GM23338 (cell line): ENCODE measurements at regions not wholly inside any gene's neighbourhood (a gene's known extent, or its start where the extent isn't known, plus 50 kb on each side); places are given as distances from the start of the nearest gene placed in this dataset.
"Not testable (repeated sequence)": the region's sequence is repeated elsewhere in the genome, so short reads cannot be mapped to it uniquely, and the experiment has no call there.

ENCODE experiments used
- CREB1 ChIP-seq: fragments of 250-450 bp; sonication (Bioruptor Pico); IDR thresholded peaks from 2 replicates; pipeline ENCODE4 v1.5.0; 2020; ENCODE audit warnings: low read depth, mild to moderate bottlenecking, moderate library complexity
- EZH2 ChIP-seq: fragments of 200-600 bp; sonication (generic); IDR thresholded peaks from one replicate; pipeline ENCODE4 v1.8.0; 2017; ENCODE audit warnings: antibody characterized with exemption, mild to moderate bottlenecking, low read depth; ENCODE audit not compliant: unreplicated experiment
- EZH2phosphoT487 ChIP-seq: fragments of 200-600 bp; sonication (generic); IDR thresholded peaks from one replicate; pipeline ENCODE4 v1.8.1; 2018; ENCODE audit warnings: antibody characterized with exemption; ENCODE audit not compliant: unreplicated experiment
- JUNB ChIP-seq: IDR thresholded peaks from one replicate; pipeline ENCODE4 v1.6.1; 2016; ENCODE audit warnings: antibody characterized with exemption; ENCODE audit not compliant: unreplicated experiment
- NANOG ChIP-seq: IDR thresholded peaks from 2 replicates; pipeline ENCODE4 v1.6.1; 2016; ENCODE audit warnings: antibody characterized with exemption, borderline replicate concordance
- POLR2AphosphoS5 ChIP-seq: IDR thresholded peaks from 2 replicates; pipeline ENCODE4 v1.6.1; 2016; ENCODE audit warnings: antibody characterized with exemption, low read depth
- STAT1 ChIP-seq: IDR thresholded peaks from one replicate; pipeline ENCODE4 v1.6.1; 2016; ENCODE audit warnings: antibody characterized with exemption; ENCODE audit not compliant: unreplicated experiment
- ZNF114 ChIP-seq: fragments of 250-450 bp; sonication (Bioruptor Pico); IDR thresholded peaks from 2 replicates; pipeline ENCODE4 v1.5.0; 2020; ENCODE audit warnings: mild to moderate bottlenecking, moderate library complexity
- ZNF331 ChIP-seq: fragments of 250-450 bp; sonication (Bioruptor Pico); IDR thresholded peaks from 2 replicates; pipeline ENCODE4 v1.5.0; 2020; ENCODE audit warnings: low read depth, mild to moderate bottlenecking, moderate library complexity
- TF ChIP-seq, protein P1 (sequence below), 2 experiments: fragments of 200-600 bp in 1 of 2; sonication (generic) in 1 of 2; conservative IDR thresholded peaks; 2 replicates each; pipeline versions ENCODE4 v1.5.1 to v1.6.1; 2016 to 2017; ENCODE audit warnings: antibody characterized with exemption in 2 of 2, low read depth in 2 of 2, mild to moderate bottlenecking in 2 of 2, moderate library complexity in 1 of 2
- TF ChIP-seq, protein P2 (sequence below): IDR thresholded peaks from one replicate; pipeline ENCODE4 v1.6.1; 2018; ENCODE audit warnings: antibody characterized with exemption; ENCODE audit not compliant: unreplicated experiment
- TF ChIP-seq, protein P3 (sequence below): fragments of 250-450 bp; sonication (Bioruptor Pico); IDR thresholded peaks from 2 replicates; pipeline ENCODE4 v1.5.0; 2020; ENCODE audit warnings: mild to moderate bottlenecking, moderate library complexity

DNA sequence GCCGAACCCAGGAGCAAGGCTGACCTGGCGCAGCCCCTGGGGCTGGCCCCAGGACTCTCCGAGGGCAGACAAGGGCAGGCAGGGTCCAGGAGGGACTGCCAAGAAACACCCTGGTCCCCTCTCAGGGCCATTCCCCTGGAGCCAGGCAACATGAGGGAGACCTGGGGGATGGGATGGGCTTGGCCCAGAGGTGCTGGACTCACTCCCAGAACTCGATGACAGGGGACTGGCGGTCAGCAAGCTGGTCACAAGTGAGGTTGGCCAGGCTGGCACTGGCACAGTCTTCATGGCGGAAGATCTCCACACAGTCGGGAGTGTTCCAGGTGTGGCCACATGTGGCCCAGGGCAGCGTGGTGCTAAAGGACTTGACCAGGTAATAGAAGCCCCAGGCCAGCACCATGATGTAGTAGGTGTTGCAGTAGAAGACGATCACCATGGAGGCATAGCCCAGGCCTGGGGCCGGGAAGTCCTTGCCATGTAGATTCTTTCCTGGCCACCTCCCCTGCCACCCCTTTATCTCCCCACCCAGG is 206.4 kb upstream of the TP53TG3 start:
- TF ChIP-seq, protein P1, sequence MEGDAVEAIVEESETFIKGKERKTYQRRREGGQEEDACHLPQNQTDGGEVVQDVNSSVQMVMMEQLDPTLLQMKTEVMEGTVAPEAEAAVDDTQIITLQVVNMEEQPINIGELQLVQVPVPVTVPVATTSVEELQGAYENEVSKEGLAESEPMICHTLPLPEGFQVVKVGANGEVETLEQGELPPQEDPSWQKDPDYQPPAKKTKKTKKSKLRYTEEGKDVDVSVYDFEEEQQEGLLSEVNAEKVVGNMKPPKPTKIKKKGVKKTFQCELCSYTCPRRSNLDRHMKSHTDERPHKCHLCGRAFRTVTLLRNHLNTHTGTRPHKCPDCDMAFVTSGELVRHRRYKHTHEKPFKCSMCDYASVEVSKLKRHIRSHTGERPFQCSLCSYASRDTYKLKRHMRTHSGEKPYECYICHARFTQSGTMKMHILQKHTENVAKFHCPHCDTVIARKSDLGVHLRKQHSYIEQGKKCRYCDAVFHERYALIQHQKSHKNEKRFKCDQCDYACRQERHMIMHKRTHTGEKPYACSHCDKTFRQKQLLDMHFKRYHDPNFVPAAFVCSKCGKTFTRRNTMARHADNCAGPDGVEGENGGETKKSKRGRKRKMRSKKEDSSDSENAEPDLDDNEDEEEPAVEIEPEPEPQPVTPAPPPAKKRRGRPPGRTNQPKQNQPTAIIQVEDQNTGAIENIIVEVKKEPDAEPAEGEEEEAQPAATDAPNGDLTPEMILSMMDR (conservative IDR thresholded peaks at IDR 0.05; ENCODE audit: low read depth in 2 of 2) = not testable (repeated sequence)
- TF ChIP-seq EZH2phosphoT487; EZH2; POLR2AphosphoS5; JUNB; CREB1 (CRISPR knock-in tag); ZNF331 (CRISPR knock-in tag); STAT1; NANOG; ZNF114 (CRISPR knock-in tag): not testable (repeated sequence)
- TF ChIP-seq, protein P2, sequence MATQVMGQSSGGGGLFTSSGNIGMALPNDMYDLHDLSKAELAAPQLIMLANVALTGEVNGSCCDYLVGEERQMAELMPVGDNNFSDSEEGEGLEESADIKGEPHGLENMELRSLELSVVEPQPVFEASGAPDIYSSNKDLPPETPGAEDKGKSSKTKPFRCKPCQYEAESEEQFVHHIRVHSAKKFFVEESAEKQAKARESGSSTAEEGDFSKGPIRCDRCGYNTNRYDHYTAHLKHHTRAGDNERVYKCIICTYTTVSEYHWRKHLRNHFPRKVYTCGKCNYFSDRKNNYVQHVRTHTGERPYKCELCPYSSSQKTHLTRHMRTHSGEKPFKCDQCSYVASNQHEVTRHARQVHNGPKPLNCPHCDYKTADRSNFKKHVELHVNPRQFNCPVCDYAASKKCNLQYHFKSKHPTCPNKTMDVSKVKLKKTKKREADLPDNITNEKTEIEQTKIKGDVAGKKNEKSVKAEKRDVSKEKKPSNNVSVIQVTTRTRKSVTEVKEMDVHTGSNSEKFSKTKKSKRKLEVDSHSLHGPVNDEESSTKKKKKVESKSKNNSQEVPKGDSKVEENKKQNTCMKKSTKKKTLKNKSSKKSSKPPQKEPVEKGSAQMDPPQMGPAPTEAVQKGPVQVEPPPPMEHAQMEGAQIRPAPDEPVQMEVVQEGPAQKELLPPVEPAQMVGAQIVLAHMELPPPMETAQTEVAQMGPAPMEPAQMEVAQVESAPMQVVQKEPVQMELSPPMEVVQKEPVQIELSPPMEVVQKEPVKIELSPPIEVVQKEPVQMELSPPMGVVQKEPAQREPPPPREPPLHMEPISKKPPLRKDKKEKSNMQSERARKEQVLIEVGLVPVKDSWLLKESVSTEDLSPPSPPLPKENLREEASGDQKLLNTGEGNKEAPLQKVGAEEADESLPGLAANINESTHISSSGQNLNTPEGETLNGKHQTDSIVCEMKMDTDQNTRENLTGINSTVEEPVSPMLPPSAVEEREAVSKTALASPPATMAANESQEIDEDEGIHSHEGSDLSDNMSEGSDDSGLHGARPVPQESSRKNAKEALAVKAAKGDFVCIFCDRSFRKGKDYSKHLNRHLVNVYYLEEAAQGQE = not testable (repeated sequence)
- TF ChIP-seq, protein P3, sequence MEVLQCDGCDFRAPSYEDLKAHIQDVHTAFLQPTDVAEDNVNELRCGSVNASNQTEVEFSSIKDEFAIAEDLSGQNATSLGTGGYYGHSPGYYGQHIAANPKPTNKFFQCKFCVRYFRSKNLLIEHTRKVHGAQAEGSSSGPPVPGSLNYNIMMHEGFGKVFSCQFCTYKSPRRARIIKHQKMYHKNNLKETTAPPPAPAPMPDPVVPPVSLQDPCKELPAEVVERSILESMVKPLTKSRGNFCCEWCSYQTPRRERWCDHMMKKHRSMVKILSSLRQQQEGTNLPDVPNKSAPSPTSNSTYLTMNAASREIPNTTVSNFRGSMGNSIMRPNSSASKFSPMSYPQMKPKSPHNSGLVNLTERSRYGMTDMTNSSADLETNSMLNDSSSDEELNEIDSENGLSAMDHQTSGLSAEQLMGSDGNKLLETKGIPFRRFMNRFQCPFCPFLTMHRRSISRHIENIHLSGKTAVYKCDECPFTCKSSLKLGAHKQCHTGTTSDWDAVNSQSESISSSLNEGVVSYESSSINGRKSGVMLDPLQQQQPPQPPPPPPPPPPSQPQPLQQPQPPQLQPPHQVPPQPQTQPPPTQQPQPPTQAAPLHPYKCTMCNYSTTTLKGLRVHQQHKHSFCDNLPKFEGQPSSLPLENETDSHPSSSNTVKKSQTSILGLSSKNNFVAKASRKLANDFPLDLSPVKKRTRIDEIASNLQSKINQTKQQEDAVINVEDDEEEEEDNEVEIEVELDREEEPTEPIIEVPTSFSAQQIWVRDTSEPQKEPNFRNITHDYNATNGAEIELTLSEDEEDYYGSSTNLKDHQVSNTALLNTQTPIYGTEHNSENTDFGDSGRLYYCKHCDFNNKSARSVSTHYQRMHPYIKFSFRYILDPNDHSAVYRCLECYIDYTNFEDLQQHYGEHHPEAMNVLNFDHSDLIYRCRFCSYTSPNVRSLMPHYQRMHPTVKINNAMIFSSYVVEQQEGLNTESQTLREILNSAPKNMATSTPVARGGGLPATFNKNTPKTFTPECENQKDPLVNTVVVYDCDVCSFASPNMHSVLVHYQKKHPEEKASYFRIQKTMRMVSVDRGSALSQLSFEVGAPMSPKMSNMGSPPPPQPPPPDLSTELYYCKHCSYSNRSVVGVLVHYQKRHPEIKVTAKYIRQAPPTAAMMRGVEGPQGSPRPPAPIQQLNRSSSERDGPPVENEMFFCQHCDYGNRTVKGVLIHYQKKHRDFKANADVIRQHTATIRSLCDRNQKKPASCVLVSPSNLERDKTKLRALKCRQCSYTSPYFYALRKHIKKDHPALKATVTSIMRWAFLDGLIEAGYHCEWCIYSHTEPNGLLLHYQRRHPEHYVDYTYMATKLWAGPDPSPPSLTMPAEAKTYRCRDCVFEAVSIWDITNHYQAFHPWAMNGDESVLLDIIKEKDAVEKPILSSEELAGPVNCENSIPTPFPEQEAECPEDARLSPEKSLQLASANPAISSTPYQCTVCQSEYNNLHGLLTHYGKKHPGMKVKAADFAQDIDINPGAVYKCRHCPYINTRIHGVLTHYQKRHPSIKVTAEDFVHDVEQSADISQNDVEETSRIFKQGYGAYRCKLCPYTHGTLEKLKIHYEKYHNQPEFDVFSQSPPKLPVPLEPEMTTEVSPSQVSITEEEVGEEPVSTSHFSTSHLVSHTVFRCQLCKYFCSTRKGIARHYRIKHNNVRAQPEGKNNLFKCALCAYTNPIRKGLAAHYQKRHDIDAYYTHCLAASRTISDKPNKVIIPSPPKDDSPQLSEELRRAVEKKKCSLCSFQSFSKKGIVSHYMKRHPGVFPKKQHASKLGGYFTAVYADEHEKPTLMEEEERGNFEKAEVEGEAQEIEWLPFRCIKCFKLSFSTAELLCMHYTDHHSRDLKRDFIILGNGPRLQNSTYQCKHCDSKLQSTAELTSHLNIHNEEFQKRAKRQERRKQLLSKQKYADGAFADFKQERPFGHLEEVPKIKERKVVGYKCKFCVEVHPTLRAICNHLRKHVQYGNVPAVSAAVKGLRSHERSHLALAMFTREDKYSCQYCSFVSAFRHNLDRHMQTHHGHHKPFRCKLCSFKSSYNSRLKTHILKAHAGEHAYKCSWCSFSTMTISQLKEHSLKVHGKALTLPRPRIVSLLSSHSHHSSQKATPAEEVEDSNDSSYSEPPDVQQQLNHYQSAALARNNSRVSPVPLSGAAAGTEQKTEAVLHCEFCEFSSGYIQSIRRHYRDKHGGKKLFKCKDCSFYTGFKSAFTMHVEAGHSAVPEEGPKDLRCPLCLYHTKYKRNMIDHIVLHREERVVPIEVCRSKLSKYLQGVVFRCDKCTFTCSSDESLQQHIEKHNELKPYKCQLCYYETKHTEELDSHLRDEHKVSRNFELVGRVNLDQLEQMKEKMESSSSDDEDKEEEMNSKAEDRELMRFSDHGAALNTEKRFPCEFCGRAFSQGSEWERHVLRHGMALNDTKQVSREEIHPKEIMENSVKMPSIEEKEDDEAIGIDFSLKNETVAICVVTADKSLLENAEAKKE (CRISPR knock-in tag) = not testable (repeated sequence)
